T47D (cell line): ENCODE measurements at regions not wholly inside any gene's neighbourhood (a gene's known extent, or its start where the extent isn't known, plus 50 kb on each side); places are given as distances from the start of the nearest gene placed in this dataset.

Experiments
- DNase-seq, 2 experiments: peaks; one replicate each; pipeline versions ENCODE4 v3.0.0 to v3.0.0-alpha.2; 2011 to 2012; ENCODE audit warnings: low read depth in 1 of 2, low spot score in 1 of 2
- JUND ChIP-seq: IDR thresholded peaks from 2 replicates; pipeline ENCODE4 v1.6.1; 2012; ENCODE audit warnings: low read depth
- in situ Hi-C: cut with HindIII; loops from 2 replicates; pipeline ENCODE4 v1.10.0; 2016; ENCODE audit warnings: low sequenced_read_pairs, low pct_unique_long_range_greater_than_20kb

DNA sequence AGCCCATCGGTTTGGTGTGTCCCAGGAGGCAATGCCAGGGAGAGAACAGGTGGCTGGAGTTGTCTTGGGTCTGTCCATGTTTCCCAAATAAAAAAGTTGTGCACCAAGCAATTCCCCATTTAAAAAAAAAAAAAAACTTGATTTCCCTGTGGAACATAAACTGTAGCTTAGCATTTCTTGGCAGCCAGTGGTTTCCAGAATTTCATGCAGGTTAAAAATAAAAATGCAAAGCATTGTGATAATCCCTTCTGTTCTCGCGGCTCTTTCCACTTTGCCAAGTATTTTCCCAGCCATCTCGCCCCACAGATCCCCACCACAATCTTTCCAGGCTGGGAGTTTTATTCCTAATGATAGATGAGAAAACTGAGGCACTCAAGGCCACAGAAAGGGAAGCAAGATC is 51.4 kb upstream of the MSX1 start:
- no peak for TF ChIP-seq JUND
- in situ Hi-C loops: no loop called here
- DNase-seq: no peak

DNA sequence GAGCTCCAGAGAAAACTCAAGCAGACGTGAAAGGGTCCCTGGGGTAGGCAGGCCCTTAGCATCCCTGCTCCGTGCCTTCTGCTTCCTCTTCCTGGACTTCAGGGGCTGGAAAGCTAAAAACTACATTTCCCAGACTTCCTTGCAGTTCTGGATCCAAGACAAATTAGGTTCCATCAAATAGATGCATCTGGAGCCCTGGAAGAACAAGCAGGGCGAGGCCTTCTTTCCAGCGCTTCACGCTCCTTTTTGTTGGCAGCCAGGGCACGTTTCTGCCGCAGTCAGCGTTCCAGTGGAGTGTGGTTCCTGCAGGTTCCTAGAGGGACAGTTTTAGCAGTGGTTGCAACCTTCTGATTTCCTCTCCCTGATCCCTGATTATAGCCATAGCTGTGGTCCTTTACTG is 53.6 kb upstream of the MSX1 start:
- DNase-seq: peak in 1 of 2 experiments; percentile 13
- no peak for TF ChIP-seq JUND
- in situ Hi-C loops: no loop called here

DNA sequence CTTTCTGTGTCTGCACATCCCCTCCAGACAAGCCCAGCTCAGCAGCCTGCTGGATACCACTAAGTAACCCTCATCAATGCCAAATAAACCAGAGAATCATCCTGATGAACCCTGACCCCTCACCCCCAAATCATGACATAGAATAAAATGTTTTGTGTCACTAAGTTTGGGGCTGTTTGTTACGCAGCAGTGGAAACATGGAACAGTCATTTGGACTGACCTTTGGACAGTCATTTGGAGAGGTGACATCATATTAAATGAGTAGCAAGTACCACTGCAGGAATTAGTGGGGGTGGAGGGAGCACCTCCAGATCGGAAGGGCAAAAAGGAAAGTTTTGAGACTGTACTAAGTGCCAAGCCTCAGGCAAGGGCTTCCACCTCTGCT is 55.6 kb upstream of the MSX1 start:
- in situ Hi-C loops: no loop called here
- no peak for DNase-seq
- no peak for TF ChIP-seq JUND

DNA sequence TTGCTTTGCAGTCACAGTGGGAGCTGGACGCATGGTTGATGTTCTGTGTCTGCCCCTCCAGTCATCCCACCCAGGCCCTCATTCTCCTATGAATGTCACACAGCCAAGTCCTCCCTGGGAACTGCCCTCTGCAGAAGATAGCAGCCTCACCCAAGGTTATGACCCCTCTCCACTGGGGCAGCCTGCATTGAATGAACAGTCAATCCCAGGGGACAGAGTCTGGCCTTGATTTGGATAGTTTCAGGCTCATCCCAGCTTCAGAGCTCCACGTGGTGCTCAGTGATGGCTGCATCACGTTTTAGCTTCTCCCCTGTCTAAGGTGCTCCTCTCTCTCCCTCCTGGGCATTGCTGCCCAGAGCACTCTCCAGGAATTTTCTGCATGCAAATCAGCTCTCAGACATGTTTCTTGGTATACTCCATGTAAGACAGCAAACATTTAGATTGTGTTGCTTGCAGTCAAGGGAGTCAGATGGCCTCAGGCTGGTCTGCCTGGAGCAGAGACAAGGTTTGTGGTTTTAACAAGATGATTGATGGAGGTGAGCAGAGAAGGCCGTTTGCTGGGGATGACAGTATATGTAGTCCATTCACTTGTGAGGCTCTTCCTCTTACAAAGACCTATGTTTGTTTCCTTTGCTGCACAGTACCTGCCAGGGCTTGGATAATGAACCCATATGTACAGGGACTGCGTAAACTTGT is 56.1 kb upstream of the MSX1 start:
- no peak for TF ChIP-seq JUND
- DNase-seq: no peak
- in situ Hi-C loops: no loop called here

DNA sequence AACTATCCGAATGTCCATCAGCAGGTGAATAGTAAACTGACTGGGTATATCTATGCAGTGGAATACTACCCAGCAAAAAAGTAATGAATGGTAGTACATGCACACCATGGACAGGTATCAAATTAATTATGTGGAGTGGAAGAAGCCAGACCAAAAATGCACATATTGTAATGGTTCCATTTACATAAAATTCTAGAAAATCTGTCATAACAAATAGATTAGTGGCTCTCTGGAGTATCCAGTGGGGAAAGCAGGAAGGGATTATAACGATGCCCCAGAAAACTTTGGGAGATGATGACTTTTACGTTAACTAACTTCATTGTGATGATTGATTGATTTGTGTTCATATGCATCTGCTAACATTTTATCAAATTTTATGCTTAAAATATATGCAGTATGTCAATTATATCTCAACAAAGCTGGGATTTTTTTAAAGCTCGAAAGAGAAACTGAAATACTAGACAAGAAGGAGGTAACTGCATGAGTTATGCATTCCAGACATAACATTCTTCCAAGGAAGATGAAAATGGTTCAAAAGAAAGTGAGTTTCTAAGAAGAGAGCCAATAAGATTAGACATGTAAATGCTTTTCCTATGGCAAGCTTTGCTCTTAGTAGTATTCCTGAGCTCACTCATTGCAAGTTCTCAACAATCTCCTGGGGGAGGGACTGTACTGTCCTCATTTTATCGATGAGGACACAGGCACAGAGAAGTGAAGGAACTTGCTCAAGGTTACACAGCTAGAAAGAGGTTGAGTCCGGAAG is 58.6 kb upstream of the MSX1 start:
- no peak for TF ChIP-seq JUND
- in situ Hi-C loops: no loop called here
- DNase-seq: no peak

DNA sequence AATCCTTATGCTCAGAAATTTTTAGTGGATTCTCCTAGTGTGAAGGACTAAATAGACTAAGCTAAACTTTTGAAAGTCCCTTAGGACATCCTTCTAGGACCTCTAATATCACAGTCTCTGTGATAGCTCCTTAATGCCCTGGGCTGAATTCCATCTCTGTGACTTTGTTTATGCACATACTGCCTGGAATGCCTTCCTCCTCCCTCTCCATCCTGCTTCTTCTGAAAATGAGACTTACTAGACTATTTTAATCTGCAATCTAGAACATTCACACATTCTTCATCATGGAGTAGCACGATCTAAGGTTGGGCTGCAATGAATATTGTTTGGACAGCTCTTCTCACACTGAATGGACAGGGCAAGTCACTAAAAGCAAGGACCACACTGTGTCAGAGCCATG is 65.0 kb upstream of the MSX1 start:
- no peak for TF ChIP-seq JUND
- in situ Hi-C loops: no loop called here
- no peak for DNase-seq

DNA sequence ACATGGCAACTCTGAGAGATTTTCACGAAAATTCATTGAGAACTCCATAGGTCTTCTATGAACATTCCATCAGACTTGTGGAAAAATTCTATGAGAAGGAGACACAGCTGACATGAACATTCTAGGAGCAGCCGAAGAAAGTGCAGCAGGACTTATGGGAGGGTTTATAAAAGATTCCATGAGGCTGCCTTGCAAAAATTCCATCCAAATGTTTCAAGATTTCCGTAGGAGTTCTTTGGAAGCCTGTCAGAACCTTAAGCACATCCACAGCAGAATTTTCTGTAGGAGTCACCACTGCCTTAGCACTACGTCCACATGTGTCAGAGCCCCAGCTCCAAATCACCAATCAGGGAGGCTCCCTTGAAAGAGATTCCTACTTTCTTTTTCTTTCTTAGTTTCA is 67.0 kb upstream of the MSX1 start:
- in situ Hi-C loops: no loop called here
- no peak for DNase-seq
- no peak for TF ChIP-seq JUND

DNA sequence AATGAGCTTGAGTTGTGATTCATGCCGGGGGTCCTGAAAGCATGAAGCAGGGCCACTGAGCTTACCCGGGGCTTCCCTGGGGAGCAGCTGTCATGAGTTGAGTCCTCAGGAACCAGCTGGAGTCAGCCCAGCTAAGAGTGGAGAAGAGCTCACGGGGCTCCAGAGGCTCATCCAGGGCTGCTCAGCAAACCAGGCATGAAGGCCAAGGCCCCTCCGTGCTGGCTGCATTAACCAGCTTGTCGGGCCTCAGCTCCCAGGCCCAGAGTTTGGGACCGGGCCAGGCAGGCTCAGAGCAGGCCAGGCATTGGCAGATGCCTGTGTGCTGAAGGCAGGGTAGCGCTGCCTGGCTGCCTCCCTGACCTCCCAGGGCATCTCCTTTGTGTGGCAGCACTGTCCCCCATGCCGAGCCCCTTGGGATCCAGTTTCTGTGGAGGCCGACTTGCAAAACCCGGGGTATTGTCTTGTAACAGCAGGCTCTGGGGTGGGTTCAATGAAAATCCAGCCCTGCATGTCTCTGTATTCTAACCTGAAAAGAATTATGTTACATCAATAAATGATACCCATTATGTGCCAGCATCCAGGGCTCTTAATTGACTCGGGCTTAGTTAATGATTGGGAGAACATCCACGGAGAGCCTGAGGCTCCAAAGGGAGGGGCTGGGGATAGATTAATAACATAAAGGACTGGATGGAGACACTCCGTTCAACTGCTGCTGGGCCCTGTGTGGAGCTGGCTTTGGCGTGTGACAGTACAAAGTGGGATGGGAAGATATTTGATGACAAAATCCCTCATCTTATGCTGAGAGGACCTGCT is 68.0 kb upstream of the MSX1 start:
- no peak for DNase-seq
- in situ Hi-C loops: no loop called here
- no peak for TF ChIP-seq JUND

DNA sequence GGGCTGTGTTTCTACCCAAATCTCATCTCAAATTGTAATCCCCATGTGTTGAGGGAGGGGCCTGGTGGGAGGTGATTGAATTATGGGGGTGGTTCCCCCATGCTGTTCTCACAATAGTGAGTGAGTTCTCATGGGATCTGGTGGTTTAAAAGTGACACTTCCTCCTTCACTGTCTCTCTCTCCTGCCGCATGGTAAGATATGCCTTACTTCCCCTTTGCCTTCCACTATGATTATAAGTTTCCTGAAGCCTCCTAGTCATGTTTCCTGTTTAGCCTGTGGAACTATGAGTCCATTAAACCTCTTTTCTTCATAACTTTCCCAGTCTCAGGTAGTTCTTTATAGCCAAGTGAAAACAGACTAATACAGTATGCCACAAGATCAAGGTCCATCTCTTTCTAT is 70.0 kb upstream of the MSX1 start:
- TF ChIP-seq JUND: no peak
- in situ Hi-C loops: no loop called here
- DNase-seq: no peak

DNA sequence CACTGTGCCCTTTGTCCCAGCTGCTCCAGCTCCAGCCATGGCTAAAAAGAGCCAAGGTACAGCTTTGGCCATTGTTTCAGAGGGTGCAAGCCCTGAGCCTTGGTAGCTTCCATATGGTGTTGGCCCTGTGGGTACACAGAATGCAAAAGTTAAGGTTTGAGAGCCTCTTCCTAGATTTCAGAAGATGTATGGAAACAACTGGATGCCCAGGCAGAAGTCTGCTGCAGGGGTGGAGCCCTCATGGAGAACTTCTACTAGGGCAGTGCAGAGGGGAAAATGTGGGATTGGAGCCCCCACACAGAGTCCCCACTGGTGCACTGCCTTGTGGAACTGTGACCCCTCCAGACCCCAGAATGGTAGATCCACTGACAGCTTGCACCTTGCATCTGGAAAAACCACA is 70.9 kb upstream of the MSX1 start:
- no peak for TF ChIP-seq JUND
- in situ Hi-C loops: no loop called here
- no peak for DNase-seq

DNA sequence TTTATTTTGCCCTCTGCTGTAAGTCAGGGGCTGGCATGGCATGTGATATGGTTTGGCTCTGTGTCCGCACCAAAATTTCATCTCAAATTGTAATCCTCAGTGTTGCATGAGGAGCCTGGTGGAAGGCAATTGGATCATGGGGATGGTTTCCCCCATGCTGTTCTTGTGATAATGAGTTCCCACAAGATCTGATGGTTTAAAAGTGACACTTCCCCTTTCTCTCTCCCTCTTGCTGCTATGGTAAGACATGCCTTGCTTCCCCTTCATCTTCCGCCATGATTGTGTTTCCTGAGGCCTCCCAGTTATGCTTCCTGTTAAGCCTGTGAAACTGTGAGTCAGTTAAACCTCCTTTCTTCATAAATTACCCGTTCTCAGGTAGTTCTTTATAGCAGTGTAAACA is 72.0 kb upstream of the MSX1 start:
- in situ Hi-C loops: no loop called here
- TF ChIP-seq JUND: no peak
- DNase-seq: no peak

DNA sequence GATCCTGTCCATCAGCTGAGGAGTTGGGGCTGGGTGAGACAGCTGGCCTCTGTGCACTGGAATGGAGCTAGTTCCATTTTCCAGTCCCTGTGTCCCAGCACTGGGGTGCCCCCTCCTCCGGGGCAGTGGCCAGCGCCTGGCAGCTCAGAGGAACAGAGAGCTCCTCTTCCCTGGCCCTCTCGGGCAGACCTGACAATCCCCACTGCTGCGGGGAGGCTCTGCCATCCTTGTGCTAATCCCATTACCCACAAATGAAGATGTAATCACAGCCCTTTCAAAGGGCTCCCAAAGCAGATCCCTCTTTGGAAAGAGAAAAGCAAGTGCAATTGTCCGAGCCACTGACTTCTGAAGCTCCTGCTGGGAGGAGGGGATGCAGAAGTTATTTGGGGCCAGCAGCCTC is 75.1 kb upstream of the MSX1 start:
- in situ Hi-C loops: no loop called here
- TF ChIP-seq JUND: no peak
- DNase-seq: no peak

DNA sequence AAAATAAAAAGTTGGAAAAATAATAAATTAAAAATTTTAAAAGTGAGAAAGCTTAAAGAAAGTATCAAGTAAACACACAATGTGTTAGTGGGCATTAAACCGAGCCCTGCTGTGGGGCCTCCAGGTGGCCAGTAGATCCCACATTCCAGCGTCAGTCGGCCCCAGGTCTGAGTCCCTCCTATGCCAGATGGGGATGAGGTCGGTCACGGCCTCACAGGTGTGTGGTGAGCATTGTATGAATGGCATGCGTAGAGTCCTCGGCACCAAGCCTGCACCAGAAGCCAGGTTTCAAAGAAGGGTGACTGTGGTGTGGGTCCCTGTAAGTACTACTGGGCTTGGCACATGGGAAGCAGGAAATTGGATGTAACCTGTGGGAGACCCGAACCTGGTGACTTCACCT is 75.6 kb upstream of the MSX1 start:
- in situ Hi-C loops: no loop called here
- TF ChIP-seq JUND: no peak
- DNase-seq: no peak

DNA sequence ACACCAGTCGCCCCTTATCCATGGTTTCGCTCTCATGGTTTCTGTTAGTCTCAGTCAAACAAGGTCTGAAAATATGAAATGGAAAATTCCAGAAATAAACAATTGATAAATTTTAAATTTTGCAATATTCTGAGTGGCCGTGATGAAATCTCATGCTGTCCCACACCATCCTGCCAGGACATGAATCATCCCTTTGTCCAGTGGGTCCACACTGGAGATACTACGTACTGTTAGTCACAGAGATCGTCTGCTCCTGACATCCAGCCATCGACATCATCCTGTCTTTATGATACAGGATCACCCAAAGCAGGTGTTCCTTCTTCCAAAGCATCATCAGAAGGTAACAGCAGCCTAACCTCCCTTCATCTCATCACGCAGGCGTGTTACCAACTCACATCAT is 76.5 kb upstream of the MSX1 start:
- in situ Hi-C loops: no loop called here
- TF ChIP-seq JUND: no peak
- no peak for DNase-seq
